WTC11 (cell line): ENCODE measurements at regions not wholly inside any gene's neighbourhood (a gene's known extent, or its start where the extent isn't known, plus 50 kb on each side); places are given as distances from the start of the nearest gene placed in this dataset.

Source experiments
- ATAC-seq: fragments of 200-7000 bp; cut with Tn5 transposase; 2 replicates; pipeline ENCODE4 v1.10.0; 2021; ENCODE audit warnings: mild to moderate bottlenecking, moderate library complexity
- CTCF ChIA-PET: fragments of 300-600 bp; sonication (Branson Sonifier 250); formaldehyde crosslinking; loops from one replicate; lab custom pipeline; 2021; ENCODE audit warnings: antibody characterized with exemption; lab: Charles Lee
- POLR2A ChIA-PET: fragments of 350-600 bp; sonication (Branson Sonifier 250); formaldehyde crosslinking; loops from one replicate; lab custom pipeline; 2021; ENCODE audit warnings: antibody characterized with exemption; lab: Charles Lee
- DNase-seq: peaks from one replicate; pipeline ENCODE4 v3.0.0; 2021; ENCODE audit warnings: low spot score
- H3K27ac Mint-ChIP-seq: 2 replicates; pipeline ENCODE4 v1.8.0; 2021; ENCODE audit warnings: mixed read lengths
- H3K27me3 Mint-ChIP-seq: 2 replicates; pipeline ENCODE4 v1.8.0; 2021; ENCODE audit warnings: low read depth, mild to moderate bottlenecking, moderate library complexity, mixed read lengths
- H3K36me3 Mint-ChIP-seq: 2 replicates; pipeline ENCODE4 v1.8.0; 2021; ENCODE audit warnings: mixed read lengths
- H3K4me1 Mint-ChIP-seq: 2 replicates; pipeline ENCODE4 v1.8.0; 2022; ENCODE audit warnings: mixed read lengths
- H3K4me3 Mint-ChIP-seq: 2 replicates; pipeline ENCODE4 v1.8.0; 2021; ENCODE audit warnings: mild to moderate bottlenecking, moderate library complexity, mixed read lengths
- H3K9me3 Mint-ChIP-seq: 2 replicates; pipeline ENCODE4 v1.8.0; 2021; ENCODE audit warnings: mixed read lengths
- ATF2 ChIP-seq: sonication (generic); formaldehyde crosslinking; IDR thresholded peaks from 2 replicates; pipeline ENCODE4 v1.8.1; 2022; ENCODE audit warnings: low read depth, missing genetic modification reagents, borderline replicate concordance
- ATF3 ChIP-seq: sonication (generic); formaldehyde crosslinking; conservative IDR thresholded peaks from 2 replicates; pipeline ENCODE4 v1.8.1; 2022; ENCODE audit warnings: mild to moderate bottlenecking, missing genetic modification reagents
- ATF6 ChIP-seq: sonication (generic); formaldehyde crosslinking; IDR thresholded peaks from 2 replicates; pipeline ENCODE4 v1.8.1; 2023; ENCODE audit warnings: mild to moderate bottlenecking, missing genetic modification reagents
- CREM ChIP-seq: sonication (generic); formaldehyde crosslinking; IDR thresholded peaks from 2 replicates; pipeline ENCODE4 v1.8.1; 2022; ENCODE audit warnings: mild to moderate bottlenecking, missing genetic modification reagents, moderate library complexity
- FOXK1 ChIP-seq: sonication (generic); formaldehyde crosslinking; IDR thresholded peaks from 2 replicates; pipeline ENCODE4 v1.8.0; 2022; ENCODE audit warnings: mild to moderate bottlenecking, moderate library complexity, missing genetic modification reagents
- FOXP1 ChIP-seq: sonication (generic); formaldehyde crosslinking; IDR thresholded peaks from 2 replicates; pipeline ENCODE4 v1.8.0; 2022; ENCODE audit warnings: missing genetic modification reagents, mild to moderate bottlenecking, moderate library complexity, borderline replicate concordance
- GABPB1 ChIP-seq: sonication (generic); formaldehyde crosslinking; IDR thresholded peaks from 2 replicates; pipeline ENCODE4 v1.8.1; 2023; ENCODE audit warnings: mild to moderate bottlenecking, missing genetic modification reagents
- HMGA2 ChIP-seq: fragments of 250-450 bp; sonication (Bioruptor Pico); IDR thresholded peaks from 2 replicates; pipeline ENCODE4 v1.4.0; 2021; ENCODE audit warnings: mild to moderate bottlenecking, moderate library complexity
- IRF2 ChIP-seq: sonication (generic); formaldehyde crosslinking; IDR thresholded peaks from 2 replicates; pipeline ENCODE4 v1.8.0; 2022; ENCODE audit warnings: low read depth, missing genetic modification reagents, borderline replicate concordance
- KAT7 ChIP-seq: sonication (generic); formaldehyde crosslinking; IDR thresholded peaks from 2 replicates; pipeline ENCODE4 v1.8.1; 2023; ENCODE audit warnings: missing genetic modification reagents, mild to moderate bottlenecking, borderline replicate concordance
- MAX ChIP-seq: sonication (generic); formaldehyde crosslinking; IDR thresholded peaks from 2 replicates; pipeline ENCODE4 v1.8.0; 2022; ENCODE audit warnings: mild to moderate bottlenecking, missing genetic modification reagents
- OVOL2 ChIP-seq: fragments of 250-450 bp; sonication (Bioruptor Pico); IDR thresholded peaks from 2 replicates; pipeline ENCODE4 v1.9.0; 2021; ENCODE audit warnings: mild to moderate bottlenecking, borderline replicate concordance
- SMAD3 ChIP-seq: sonication (generic); formaldehyde crosslinking; IDR thresholded peaks from 2 replicates; pipeline ENCODE4 v1.8.0; 2022; ENCODE audit warnings: missing genetic modification reagents, mild to moderate bottlenecking, borderline replicate concordance
- SMAD4 ChIP-seq: sonication (generic); formaldehyde crosslinking; IDR thresholded peaks from 2 replicates; pipeline ENCODE4 v1.8.0; 2022; ENCODE audit warnings: mild to moderate bottlenecking, missing genetic modification reagents
- SP1 ChIP-seq: sonication (generic); formaldehyde crosslinking; conservative IDR thresholded peaks from 2 replicates; pipeline ENCODE4 v1.8.1; 2022; ENCODE audit warnings: missing genetic modification reagents
- STAT6 ChIP-seq: sonication (generic); formaldehyde crosslinking; conservative IDR thresholded peaks from 2 replicates; pipeline ENCODE4 v1.8.1; 2023; ENCODE audit warnings: mild to moderate bottlenecking, low read depth, missing genetic modification reagents, moderate library complexity
- TEAD4 ChIP-seq: sonication (generic); formaldehyde crosslinking; IDR thresholded peaks from 2 replicates; pipeline ENCODE4 v1.8.0; 2022; ENCODE audit warnings: mild to moderate bottlenecking, missing genetic modification reagents
- USF1 ChIP-seq: sonication (generic); formaldehyde crosslinking; IDR thresholded peaks from 2 replicates; pipeline ENCODE4 v1.8.0; 2022; ENCODE audit warnings: mild to moderate bottlenecking, missing genetic modification reagents
- ZMAT4 ChIP-seq: fragments of 250-450 bp; sonication (Bioruptor Pico); IDR thresholded peaks from 2 replicates; pipeline ENCODE4 v1.9.0; 2021; ENCODE audit warnings: mild to moderate bottlenecking
- ZNF219 ChIP-seq: sonication (generic); formaldehyde crosslinking; IDR thresholded peaks from 2 replicates; pipeline ENCODE4 v1.8.0; 2023; ENCODE audit warnings: missing genetic modification reagents, mild to moderate bottlenecking, borderline replicate concordance
- ZNF512 ChIP-seq: sonication (generic); formaldehyde crosslinking; IDR thresholded peaks from 2 replicates; pipeline ENCODE4 v1.8.1; 2022; ENCODE audit warnings: missing genetic modification reagents, borderline replicate concordance
- ZNF671 ChIP-seq: fragments of 250-450 bp; sonication (Bioruptor Pico); IDR thresholded peaks from 2 replicates; pipeline ENCODE4 v1.8.0; 2021; ENCODE audit warnings: mild to moderate bottlenecking

GRCh38 chr18:68186039-68186438, 528.9 kb downstream of the TMX3 start:
- ATAC-seq (no peak), DNase-seq (no peak)
- H3K4me3 Mint-ChIP-seq = no peak overlapping the region
- H3K9me3 Mint-ChIP-seq = no peaks in the 10 kb centered on the region
- H3K27me3 Mint-ChIP-seq = no peaks in the 10 kb centered on the region
- H3K36me3 Mint-ChIP-seq = no peaks in the 10 kb centered on the region
- CTCF ChIA-PET = no interaction called here
- peaks cover 12% of the 10 kb centered on the region for H3K4me1 Mint-ChIP-seq
- POLR2A ChIA-PET = no interaction called here
- TF ChIP-seq TEAD4 (CRISPR knock-in tag) (no peak), STAT6 (no peak), ZNF219 (no peak), USF1 (no peak), ZMAT4 (no peak), FOXK1 (CRISPR knock-in tag) (no peak), SMAD4 (CRISPR knock-in tag) (no peak), GABPB1 (no peak)
- H3K27ac Mint-ChIP-seq = no peak overlapping the region

- Mint-ChIP-seq H3K27me3 (no peaks in the 10 kb centered on the region), H3K36me3 (no peaks in the 10 kb centered on the region), H3K4me1 (peaks cover 14% of the 10 kb centered on the region), H3K4me3 (no peak overlapping the region), H3K27ac (no peak overlapping the region), H3K9me3 (no peaks in the 10 kb centered on the region)
- TF ChIP-seq CREM (CRISPR knock-in tag) = no peak
- TF ChIP-seq FOXP1 (CRISPR knock-in tag) = no peak
- TF ChIP-seq ATF2 (CRISPR knock-in tag) = no peak
- no peak for TF ChIP-seq GABPB1
- no peak for TF ChIP-seq ATF3
- TF ChIP-seq HMGA2 (CRISPR knock-in tag) = no peak
- no peak for TF ChIP-seq ATF6 (CRISPR knock-in tag)
- TF ChIP-seq MAX (CRISPR knock-in tag) = no peak
- TF ChIP-seq OVOL2 = no peak
- TF ChIP-seq ZNF512 (CRISPR knock-in tag) = no peak
- no peak for TF ChIP-seq SP1 (CRISPR knock-in tag)
- no peak for TF ChIP-seq KAT7 (CRISPR knock-in tag)
- TF ChIP-seq ZMAT4 = no peak
- no peak for TF ChIP-seq SMAD3
- no peak for TF ChIP-seq IRF2 (CRISPR knock-in tag)
- no peak for TF ChIP-seq ZNF671 (CRISPR knock-in tag)
- CTCF ChIA-PET = no interaction called here
- ATAC-seq (no peak), DNase-seq (no peak)
- POLR2A ChIA-PET = no interaction called here
Measured at GRCh38 chr18:68181956-68182355, 533.0 kb downstream of the TMX3 start.
